ENCODE measurements at regions not wholly inside any gene's neighbourhood (a gene's known extent, or its start where the extent isn't known, plus 50 kb on each side); places are given as distances from the start of the nearest gene placed in this dataset.

- Histone ChIP-seq H3K36me3 (ENCODE audit: insufficient read depth, low read length, poor library complexity, severe bottlenecking) (no peaks in the 10 kb centered on the region), H3K27me3 (replicated peaks; ENCODE audit: insufficient read depth, low read depth, low read length, poor library complexity) (no peaks in the 10 kb centered on the region), H3K27ac (ENCODE audit: low read depth, low read length, poor library complexity, severe bottlenecking) (no peak overlapping the region), H3K9me3 (ENCODE audit: low read depth, low read length, poor library complexity, severe bottlenecking) (no peaks in the 10 kb centered on the region), H3K4me3 (ENCODE audit: low read depth, low read length, poor library complexity, severe bottlenecking) (no peak overlapping the region), H3K4me1 (ENCODE audit: insufficient read depth, low read length, poor library complexity, severe bottlenecking) (no peaks in the 10 kb centered on the region)
- intact Hi-C loops (cut with micrococcal nuclease; ENCODE audit: unreplicated experiment) = no loop called here
- ChIA-PET CTCF (no interaction called here), POLR2A (ENCODE audit: low non-redundant PET) (no interaction called here)
- BruUV-seq (replicated peaks) = no TSS peak
- DNase-seq (ENCODE audit: low spot score) = no peak
- TF ChIP-seq EZH2 (IDR thresholded peaks at IDR 0.05; ENCODE audit: borderline replicate concordance, low read depth, low read length, poor library complexity, severe bottlenecking) (no peak), CTCF (conservative IDR thresholded peaks at IDR 0.05; ENCODE audit: low read depth, low read length) (no peak)
Measured at GRCh38 chr6:100261486-100261885, 203.2 kb downstream of the SIM1 start.

- no peaks in the 10 kb centered on the region for H3K27me3 ChIP-seq (replicated peaks; ENCODE audit: insufficient read depth, low read depth, low read length, poor library complexity)
- no peak overlapping the region for H3K27ac ChIP-seq (ENCODE audit: low read depth, low read length, poor library complexity, severe bottlenecking)
- DNase-seq (ENCODE audit: low spot score) = no peak
- POLR2A ChIA-PET (ENCODE audit: low non-redundant PET) = no interaction called here
- H3K9me3 ChIP-seq (ENCODE audit: low read depth, low read length, poor library complexity, severe bottlenecking) = no peaks in the 10 kb centered on the region
- CTCF ChIA-PET = no interaction called here
- no TSS peak for BruUV-seq (replicated peaks)
- intact Hi-C loops (cut with micrococcal nuclease; ENCODE audit: unreplicated experiment) = no loop called here
- no peak overlapping the region for H3K4me3 ChIP-seq (ENCODE audit: low read depth, low read length, poor library complexity, severe bottlenecking)
- H3K36me3 ChIP-seq (ENCODE audit: insufficient read depth, low read length, poor library complexity, severe bottlenecking) = no peaks in the 10 kb centered on the region
- TF ChIP-seq CTCF (conservative IDR thresholded peaks at IDR 0.05; ENCODE audit: low read depth, low read length) = no peak
- no peak for TF ChIP-seq EZH2 (IDR thresholded peaks at IDR 0.05; ENCODE audit: borderline replicate concordance, low read depth, low read length, poor library complexity, severe bottlenecking)
- H3K4me1 ChIP-seq (ENCODE audit: insufficient read depth, low read length, poor library complexity, severe bottlenecking) = no peaks in the 10 kb centered on the region
Measured at GRCh38 chr6:100260584-100260983, 204.1 kb downstream of the SIM1 start.

GRCh38 chr6:100259865-100260264 is 204.9 kb downstream of the SIM1 start:
- H3K9me3 ChIP-seq (ENCODE audit: low read depth, low read length, poor library complexity, severe bottlenecking) = no peaks in the 10 kb centered on the region
- no peak for TF ChIP-seq EZH2 (IDR thresholded peaks at IDR 0.05; ENCODE audit: borderline replicate concordance, low read depth, low read length, poor library complexity, severe bottlenecking)
- TF ChIP-seq CTCF (conservative IDR thresholded peaks at IDR 0.05; ENCODE audit: low read depth, low read length) = no peak
- H3K27ac ChIP-seq (ENCODE audit: low read depth, low read length, poor library complexity, severe bottlenecking) = no peak overlapping the region
- CTCF ChIA-PET = no interaction called here
- no peak overlapping the region for H3K4me3 ChIP-seq (ENCODE audit: low read depth, low read length, poor library complexity, severe bottlenecking)
- BruUV-seq (replicated peaks) = no TSS peak
- no peaks in the 10 kb centered on the region for H3K36me3 ChIP-seq (ENCODE audit: insufficient read depth, low read length, poor library complexity, severe bottlenecking)
- no peak for DNase-seq (ENCODE audit: low spot score)
- intact Hi-C loops (cut with micrococcal nuclease; ENCODE audit: unreplicated experiment) = no loop called here
- H3K27me3 ChIP-seq (replicated peaks; ENCODE audit: insufficient read depth, low read depth, low read length, poor library complexity) = no peaks in the 10 kb centered on the region
- no peaks in the 10 kb centered on the region for H3K4me1 ChIP-seq (ENCODE audit: insufficient read depth, low read length, poor library complexity, severe bottlenecking)
- POLR2A ChIA-PET (ENCODE audit: low non-redundant PET) = no interaction called here

Measured in A673 (cell line).